ENCODE measurements at regions not wholly inside any gene's neighbourhood (a gene's known extent, or its start where the extent isn't known, plus 50 kb on each side); places are given as distances from the start of the nearest gene placed in this dataset.
A peak's percentile ranks its signal among the peaks of the same experiment; 100 is the strongest.

DNA sequence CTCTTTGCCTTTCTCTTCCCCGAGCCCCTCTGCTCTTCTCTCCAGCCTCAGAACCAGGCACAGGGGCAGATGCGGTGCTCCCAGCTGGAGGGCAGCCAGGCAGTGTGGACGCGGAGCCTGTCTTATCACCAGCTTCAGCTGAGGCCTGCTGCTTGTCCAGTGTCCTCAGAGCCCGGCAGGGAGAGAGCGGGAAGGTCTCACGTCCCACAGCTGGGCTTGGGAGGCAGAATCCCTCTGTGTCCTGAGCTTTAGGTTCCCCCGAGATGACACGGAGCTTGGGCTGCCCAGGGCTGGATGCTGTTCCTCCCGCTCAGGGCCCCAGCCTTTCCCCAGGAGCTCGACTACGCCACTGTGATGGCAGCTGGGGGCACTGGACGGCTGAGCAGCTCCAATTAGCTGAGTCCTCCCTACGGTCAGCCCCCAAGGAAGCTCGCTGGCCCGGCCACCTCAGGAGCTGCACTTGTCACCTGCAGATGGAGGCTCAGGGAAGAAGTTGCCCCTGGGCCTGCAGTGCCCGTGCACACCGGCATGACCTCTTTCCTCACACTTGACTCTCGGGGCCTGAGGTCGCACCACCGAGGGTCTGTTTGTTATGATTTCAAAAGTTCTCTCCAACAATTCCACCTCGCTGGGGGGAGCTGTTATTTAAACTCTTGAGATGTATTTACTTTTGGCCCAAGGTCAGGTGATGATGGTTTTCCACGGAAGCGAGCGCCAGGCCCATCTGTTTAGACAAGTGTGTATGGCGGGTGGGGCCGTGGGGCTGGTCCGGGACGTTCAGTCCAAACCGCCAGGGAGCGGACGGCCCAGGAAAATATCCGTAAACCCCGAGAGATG is 127.3 kb downstream of the SIK1 start:
- FAIRE-seq (no peak), ATAC-seq (no peak), DNase-seq (ENCODE audit: low read depth in 1 of 2, low spot score in 1 of 2) (no peak)
- Histone ChIP-seq H3K4me3 (no peak overlapping the region), H3K27ac (peak overlapping the region in 1 of 2 experiments; percentile 25; a peak in 1 of 6 replicates), H3K4me2 (no peak overlapping the region), H3K4me1 (no peaks in the 10 kb centered on the region), H3K9me3 (peaks cover 13% of the 10 kb centered on the region; the same call in 2 of the 3 replicates)
- ChIA-PET POLR2A (no interaction called here), CTCF (no interaction called here)
- WGBS (ENCODE audit: missing lambda C conversion rate): 81% methylated on average over 23 of the region's 34 CpGs
- TF ChIP-seq, protein P1, sequence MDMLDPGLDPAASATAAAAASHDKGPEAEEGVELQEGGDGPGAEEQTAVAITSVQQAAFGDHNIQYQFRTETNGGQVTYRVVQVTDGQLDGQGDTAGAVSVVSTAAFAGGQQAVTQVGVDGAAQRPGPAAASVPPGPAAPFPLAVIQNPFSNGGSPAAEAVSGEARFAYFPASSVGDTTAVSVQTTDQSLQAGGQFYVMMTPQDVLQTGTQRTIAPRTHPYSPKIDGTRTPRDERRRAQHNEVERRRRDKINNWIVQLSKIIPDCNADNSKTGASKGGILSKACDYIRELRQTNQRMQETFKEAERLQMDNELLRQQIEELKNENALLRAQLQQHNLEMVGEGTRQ (IDR thresholded peaks at IDR 0.05): no peak
- no peak for TF ChIP-seq RCOR1 (IDR thresholded peaks at IDR 0.05; ENCODE audit: low read depth, low read length)
- TF ChIP-seq, protein P2, sequence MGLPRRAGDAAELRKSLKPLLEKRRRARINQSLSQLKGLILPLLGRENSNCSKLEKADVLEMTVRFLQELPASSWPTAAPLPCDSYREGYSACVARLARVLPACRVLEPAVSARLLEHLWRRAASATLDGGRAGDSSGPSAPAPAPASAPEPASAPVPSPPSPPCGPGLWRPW (IDR thresholded peaks at IDR 0.05): no peak
- TF ChIP-seq, protein P3, sequence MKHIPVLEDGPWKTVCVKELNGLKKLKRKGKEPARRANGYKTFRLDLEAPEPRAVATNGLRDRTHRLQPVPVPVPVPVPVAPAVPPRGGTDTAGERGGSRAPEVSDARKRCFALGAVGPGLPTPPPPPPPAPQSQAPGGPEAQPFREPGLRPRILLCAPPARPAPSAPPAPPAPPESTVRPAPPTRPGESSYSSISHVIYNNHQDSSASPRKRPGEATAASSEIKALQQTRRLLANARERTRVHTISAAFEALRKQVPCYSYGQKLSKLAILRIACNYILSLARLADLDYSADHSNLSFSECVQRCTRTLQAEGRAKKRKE (CRISPR knock-in tag; IDR thresholded peaks at IDR 0.05; ENCODE audit: low read depth): no peak
- TF ChIP-seq NFE2L2 (conservative IDR thresholded peaks at IDR 0.05; ENCODE audit: low read length): no peak
- TF ChIP-seq TP53 (CRISPR knock-in tag; IDR thresholded peaks at IDR 0.05): no peak
- TF ChIP-seq, protein P4, sequence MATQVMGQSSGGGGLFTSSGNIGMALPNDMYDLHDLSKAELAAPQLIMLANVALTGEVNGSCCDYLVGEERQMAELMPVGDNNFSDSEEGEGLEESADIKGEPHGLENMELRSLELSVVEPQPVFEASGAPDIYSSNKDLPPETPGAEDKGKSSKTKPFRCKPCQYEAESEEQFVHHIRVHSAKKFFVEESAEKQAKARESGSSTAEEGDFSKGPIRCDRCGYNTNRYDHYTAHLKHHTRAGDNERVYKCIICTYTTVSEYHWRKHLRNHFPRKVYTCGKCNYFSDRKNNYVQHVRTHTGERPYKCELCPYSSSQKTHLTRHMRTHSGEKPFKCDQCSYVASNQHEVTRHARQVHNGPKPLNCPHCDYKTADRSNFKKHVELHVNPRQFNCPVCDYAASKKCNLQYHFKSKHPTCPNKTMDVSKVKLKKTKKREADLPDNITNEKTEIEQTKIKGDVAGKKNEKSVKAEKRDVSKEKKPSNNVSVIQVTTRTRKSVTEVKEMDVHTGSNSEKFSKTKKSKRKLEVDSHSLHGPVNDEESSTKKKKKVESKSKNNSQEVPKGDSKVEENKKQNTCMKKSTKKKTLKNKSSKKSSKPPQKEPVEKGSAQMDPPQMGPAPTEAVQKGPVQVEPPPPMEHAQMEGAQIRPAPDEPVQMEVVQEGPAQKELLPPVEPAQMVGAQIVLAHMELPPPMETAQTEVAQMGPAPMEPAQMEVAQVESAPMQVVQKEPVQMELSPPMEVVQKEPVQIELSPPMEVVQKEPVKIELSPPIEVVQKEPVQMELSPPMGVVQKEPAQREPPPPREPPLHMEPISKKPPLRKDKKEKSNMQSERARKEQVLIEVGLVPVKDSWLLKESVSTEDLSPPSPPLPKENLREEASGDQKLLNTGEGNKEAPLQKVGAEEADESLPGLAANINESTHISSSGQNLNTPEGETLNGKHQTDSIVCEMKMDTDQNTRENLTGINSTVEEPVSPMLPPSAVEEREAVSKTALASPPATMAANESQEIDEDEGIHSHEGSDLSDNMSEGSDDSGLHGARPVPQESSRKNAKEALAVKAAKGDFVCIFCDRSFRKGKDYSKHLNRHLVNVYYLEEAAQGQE (IDR thresholded peaks at IDR 0.05): no peak
- TF ChIP-seq ZC3H11A (IDR thresholded peaks at IDR 0.05): no peak
- no peak for TF ChIP-seq POLR2A (IDR thresholded peaks at IDR 0.05; ENCODE audit: low read length)
- TF ChIP-seq, protein P5, sequence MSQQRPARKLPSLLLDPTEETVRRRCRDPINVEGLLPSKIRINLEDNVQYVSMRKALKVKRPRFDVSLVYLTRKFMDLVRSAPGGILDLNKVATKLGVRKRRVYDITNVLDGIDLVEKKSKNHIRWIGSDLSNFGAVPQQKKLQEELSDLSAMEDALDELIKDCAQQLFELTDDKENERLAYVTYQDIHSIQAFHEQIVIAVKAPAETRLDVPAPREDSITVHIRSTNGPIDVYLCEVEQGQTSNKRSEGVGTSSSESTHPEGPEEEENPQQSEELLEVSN (IDR thresholded peaks at IDR 0.05; ENCODE audit: borderline replicate concordance, low read depth): no peak

DNA sequence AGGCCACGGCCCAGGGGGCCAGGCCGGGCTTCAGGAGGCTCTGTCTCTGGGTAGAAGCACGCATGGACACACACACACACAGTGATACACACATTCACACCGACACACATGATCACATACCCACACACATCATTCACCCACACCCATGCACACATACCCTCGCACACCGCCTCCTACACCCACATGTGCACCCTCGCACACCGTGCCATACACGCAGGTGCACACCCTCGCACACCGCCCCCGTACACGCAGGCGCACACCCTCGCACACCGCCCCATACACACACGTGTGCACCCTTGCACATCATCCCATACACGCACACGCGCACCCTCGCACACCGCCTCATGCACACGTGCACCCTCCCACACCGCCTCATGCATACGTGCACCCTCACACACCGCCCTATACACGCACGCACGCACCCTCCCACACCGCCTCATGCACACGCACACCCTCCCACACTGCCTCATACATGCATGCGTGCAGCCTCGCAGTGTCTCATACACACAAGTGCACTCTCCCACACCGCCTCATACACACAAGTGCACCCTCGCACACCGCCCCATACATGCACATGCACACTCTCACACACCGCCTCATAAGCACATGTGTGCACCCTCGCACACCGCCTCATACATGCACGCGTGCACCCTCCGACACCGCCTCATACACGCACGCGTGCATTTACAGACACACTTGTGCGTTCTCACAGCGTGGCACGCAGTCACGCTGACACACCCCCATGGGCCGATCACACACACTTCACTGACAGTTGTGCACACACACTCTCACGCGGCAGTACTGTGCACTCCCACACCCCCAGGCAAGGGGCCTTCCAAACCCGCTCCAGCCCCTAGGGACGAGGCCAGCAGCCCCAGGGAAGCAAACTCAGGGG is 128.1 kb downstream of the SIK1 start:
- no peak for FAIRE-seq
- Histone ChIP-seq H3K9me3 (peaks cover 13% of the 10 kb centered on the region; the same call in 2 of the 3 replicates), H3K4me3 (no peak overlapping the region), H3K27ac (no peak overlapping the region), H3K4me1 (no peaks in the 10 kb centered on the region), H3K4me2 (no peak overlapping the region)
- ChIA-PET POLR2A (no interaction called here), CTCF (no interaction called here)
- no peak for ATAC-seq
- TF ChIP-seq ZSCAN20 (CRISPR knock-in tag; IDR thresholded peaks at IDR 0.05): no peak
- no peak for TF ChIP-seq NFE2L2 (conservative IDR thresholded peaks at IDR 0.05; ENCODE audit: low read length)
- TF ChIP-seq HDAC2 (IDR thresholded peaks at IDR 0.05): no peak
- no peak for TF ChIP-seq RCOR1 (IDR thresholded peaks at IDR 0.05; ENCODE audit: low read depth, low read length)
- no peak for TF ChIP-seq HOXB5 (CRISPR knock-in tag; IDR thresholded peaks at IDR 0.05)
- TF ChIP-seq HOXB13 (CRISPR knock-in tag; IDR thresholded peaks at IDR 0.05; ENCODE audit: low read depth): no peak
- no peak for TF ChIP-seq JUN (IDR thresholded peaks at IDR 0.05)
- TF ChIP-seq POLR2A (IDR thresholded peaks at IDR 0.05; ENCODE audit: low read length): no peak
- 92% methylated on average over 49 of the region's 55 CpGs for WGBS (ENCODE audit: missing lambda C conversion rate)
- DNase-seq (ENCODE audit: low read depth in 1 of 2, low spot score in 1 of 2): no peak
